ENCODE measurements at regions not wholly inside any gene's neighbourhood (a gene's known extent, or its start where the extent isn't known, plus 50 kb on each side); places are given as distances from the start of the nearest gene placed in this dataset. TPM values are rescaled to one million over a fixed set of nuclear protein-coding genes. Genes with fewer than 3 reads are reported as not detected.

DNA sequence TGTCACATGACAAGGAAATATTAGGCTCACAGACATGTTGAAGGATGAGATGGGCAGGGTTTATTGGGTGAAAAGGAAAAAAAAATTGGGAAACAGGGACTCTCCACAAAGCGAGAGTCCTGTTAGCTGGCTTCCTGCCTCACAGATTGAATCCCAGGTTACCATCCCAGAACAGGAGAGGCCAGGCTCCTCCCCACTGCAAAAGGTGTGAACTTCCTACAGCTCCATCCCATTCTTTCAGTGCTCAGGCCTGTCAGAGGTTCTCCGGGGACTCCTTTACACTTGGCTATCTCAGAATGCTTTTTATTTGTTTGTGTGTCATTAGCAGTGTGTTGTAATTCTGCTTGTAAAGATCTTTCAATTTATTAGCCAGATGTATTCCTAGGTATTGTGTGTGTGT lies 115.1 kb downstream of the ADTRP start:
- Histone ChIP-seq H3K27me3 (ENCODE audit: control insufficient read depth in 2 of 2, insufficient read depth in 2 of 2, low read length in 2 of 2) (peaks cover under 1 to 5% of the 10 kb centered on the region in 2 experiments; a peak in 4 of 5 replicates), H3K27ac (ENCODE audit: extremely low read depth, low read depth, low read length) (no peak overlapping the region), H3K79me2 (ENCODE audit: control insufficient read depth, insufficient read depth, low read length) (no peaks in the 10 kb centered on the region), H3K4me2 (ENCODE audit: insufficient read depth, low read length) (no peak overlapping the region), H3K4me1 (replicated peaks in 1 of 2; ENCODE audit: control insufficient read depth in 2 of 2, insufficient read depth in 2 of 2, low read length in 2 of 2) (no peaks in the 10 kb centered on the region), H3K9ac (ENCODE audit: insufficient read depth in 1 of 2, low read depth in 2 of 2, low read length in 2 of 2) (no peak overlapping the region), H4K20me1 (replicated peaks; ENCODE audit: control insufficient read depth, insufficient read depth, low read length) (no peaks in the 10 kb centered on the region), H2AFZ (ENCODE audit: low read depth, low read length) (no peak overlapping the region), H3K36me3 (ENCODE audit: control insufficient read depth, insufficient read depth, low read length) (no peaks in the 10 kb centered on the region), H3K9me1 (ENCODE audit: control insufficient read depth, insufficient read depth, low read length) (no peaks in the 10 kb centered on the region), H3K4me3 (no peak overlapping the region), H3K9me3 (replicated peaks; ENCODE audit: control insufficient read depth, insufficient read depth, low read depth, low read length) (no peaks in the 10 kb centered on the region)
- FAIRE-seq = no peak
- intact Hi-C loops (cut with micrococcal nuclease) (no loop called here), in situ Hi-C loops (cut with MboI) (no loop called here)
- no TSS peak for BruUV-seq (replicated peaks)
- WGBS (ENCODE audit: insufficient coverage, low coverage, missing lambda C conversion rate) = 5% methylated on average over 2 of the region's 2 CpGs
- no peak for DNase-seq (ENCODE audit: extremely low read depth in 1 of 4, low spot score in 3 of 4)
- CTCF ChIA-PET (ENCODE audit: low intra/inter-chr PET ratio) = no interaction called here
- TF ChIP-seq, protein P1, sequence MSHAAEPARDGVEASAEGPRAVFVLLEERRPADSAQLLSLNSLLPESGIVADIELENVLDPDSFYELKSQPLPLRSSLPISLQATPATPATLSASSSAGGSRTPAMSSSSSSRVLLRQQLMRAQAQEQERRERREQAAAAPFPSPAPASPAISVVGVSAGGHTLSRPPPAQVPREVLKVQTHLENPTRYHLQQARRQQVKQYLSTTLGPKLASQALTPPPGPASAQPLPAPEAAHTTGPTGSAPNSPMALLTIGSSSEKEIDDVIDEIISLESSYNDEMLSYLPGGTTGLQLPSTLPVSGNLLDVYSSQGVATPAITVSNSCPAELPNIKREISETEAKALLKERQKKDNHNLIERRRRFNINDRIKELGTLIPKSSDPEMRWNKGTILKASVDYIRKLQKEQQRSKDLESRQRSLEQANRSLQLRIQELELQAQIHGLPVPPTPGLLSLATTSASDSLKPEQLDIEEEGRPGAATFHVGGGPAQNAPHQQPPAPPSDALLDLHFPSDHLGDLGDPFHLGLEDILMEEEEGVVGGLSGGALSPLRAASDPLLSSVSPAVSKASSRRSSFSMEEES (CRISPR knock-in tag; IDR thresholded peaks at IDR 0.05) = peak; percentile 39; the same call in 1 of the 2 replicates
- TF ChIP-seq, protein P2, sequence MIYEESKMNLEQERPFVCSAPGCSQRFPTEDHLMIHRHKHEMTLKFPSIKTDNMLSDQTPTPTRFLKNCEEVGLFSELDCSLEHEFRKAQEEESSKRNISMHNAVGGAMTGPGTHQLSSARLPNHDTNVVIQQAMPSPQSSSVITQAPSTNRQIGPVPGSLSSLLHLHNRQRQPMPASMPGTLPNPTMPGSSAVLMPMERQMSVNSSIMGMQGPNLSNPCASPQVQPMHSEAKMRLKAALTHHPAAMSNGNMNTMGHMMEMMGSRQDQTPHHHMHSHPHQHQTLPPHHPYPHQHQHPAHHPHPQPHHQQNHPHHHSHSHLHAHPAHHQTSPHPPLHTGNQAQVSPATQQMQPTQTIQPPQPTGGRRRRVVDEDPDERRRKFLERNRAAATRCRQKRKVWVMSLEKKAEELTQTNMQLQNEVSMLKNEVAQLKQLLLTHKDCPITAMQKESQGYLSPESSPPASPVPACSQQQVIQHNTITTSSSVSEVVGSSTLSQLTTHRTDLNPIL (CRISPR knock-in tag; IDR thresholded peaks at IDR 0.05) = no peak
- ATAC-seq = no peak
- POLR2A ChIA-PET = interaction anchor here (0.7 kb wide), 1 partner anchor 407 kb away, joined by 3 read pairs; no protein-coding TSS in a partner anchor

Small RNAs in the stretch of these regions (small RNA-seq; reads per million reads assigned to genes)
- not detected for gene RF00017

Data from K562 (cell line).